ENCODE measurements at regions not wholly inside any gene's neighbourhood (a gene's known extent, or its start where the extent isn't known, plus 50 kb on each side); places are given as distances from the start of the nearest gene placed in this dataset.

- in situ Hi-C loops (cut with HindIII; ENCODE audit: extremely low pct_ligation_motif_present, low pct_unique_long_range_greater_than_20kb) (no loop called here), intact Hi-C loops (cut with micrococcal nuclease; ENCODE audit: unreplicated experiment) (no loop called here)
- DNase-seq (ENCODE audit: low spot score) (no peak), ATAC-seq (no peak), FAIRE-seq (no peak)
- H3K4me1 ChIP-seq (ENCODE audit: insufficient read depth, low read length): no peaks in the 10 kb centered on the region
- H3K79me2 ChIP-seq (ENCODE audit: insufficient read depth, low read length): no peaks in the 10 kb centered on the region
- H4K20me1 ChIP-seq (ENCODE audit: insufficient read depth, low read length): no peaks in the 10 kb centered on the region
- no peaks in the 10 kb centered on the region for H3K36me3 ChIP-seq (replicated peaks in 1 of 2; ENCODE audit: control insufficient read depth in 1 of 2, insufficient read depth in 2 of 2, low read length in 2 of 2)
- H3K27me3 ChIP-seq (ENCODE audit: control insufficient read depth in 1 of 2, insufficient read depth in 2 of 2, low read length in 2 of 2): no peaks in the 10 kb centered on the region
- no peak overlapping the region for H2AFZ ChIP-seq (ENCODE audit: low read length)
- H3K4me2 ChIP-seq (ENCODE audit: low read depth, low read length): no peak overlapping the region
- ChIA-PET CTCF (ENCODE audit: low intra/inter-chr PET ratio, low total read pairs) (no interaction called here), POLR2A (no interaction called here)
- peaks cover 96% of the 10 kb centered on the region for H3K9me3 ChIP-seq (ENCODE audit: low read length)
- no peak for TF ChIP-seq REXO4 (CRISPR knock-in tag; IDR thresholded peaks at IDR 0.05; ENCODE audit: borderline replicate concordance)
- TF ChIP-seq, protein P1, sequence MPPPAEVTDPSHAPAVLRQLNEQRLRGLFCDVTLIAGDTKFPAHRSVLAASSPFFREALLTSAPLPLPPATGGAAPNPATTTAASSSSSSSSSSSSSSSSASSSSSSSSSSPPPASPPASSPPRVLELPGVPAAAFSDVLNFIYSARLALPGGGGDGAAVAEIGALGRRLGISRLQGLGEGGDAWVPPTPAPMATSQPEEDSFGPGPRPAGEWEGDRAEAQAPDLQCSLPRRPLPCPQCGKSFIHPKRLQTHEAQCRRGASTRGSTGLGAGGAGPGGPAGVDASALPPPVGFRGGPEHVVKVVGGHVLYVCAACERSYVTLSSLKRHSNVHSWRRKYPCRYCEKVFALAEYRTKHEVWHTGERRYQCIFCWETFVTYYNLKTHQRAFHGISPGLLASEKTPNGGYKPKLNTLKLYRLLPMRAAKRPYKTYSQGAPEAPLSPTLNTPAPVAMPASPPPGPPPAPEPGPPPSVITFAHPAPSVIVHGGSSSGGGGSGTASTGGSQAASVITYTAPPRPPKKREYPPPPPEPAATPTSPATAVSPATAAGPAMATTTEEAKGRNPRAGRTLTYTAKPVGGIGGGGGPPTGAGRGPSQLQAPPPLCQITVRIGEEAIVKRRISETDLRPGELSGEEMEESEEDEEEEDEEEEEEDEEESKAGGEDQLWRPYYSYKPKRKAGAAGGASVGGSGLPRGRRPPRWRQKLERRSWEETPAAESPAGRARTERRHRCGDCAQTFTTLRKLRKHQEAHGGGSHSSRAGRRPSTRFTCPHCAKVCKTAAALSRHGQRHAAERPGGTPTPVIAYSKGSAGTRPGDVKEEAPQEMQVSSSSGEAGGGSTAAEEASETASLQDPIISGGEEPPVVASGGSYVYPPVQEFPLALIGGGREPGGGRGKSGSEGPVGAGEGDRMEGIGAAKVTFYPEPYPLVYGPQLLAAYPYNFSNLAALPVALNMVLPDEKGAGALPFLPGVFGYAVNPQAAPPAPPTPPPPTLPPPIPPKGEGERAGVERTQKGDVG (CRISPR knock-in tag; IDR thresholded peaks at IDR 0.05; ENCODE audit: borderline replicate concordance): no peak
- no peak for TF ChIP-seq GTF2F1 (IDR thresholded peaks at IDR 0.05; ENCODE audit: low read length)
- no peak for TF ChIP-seq ZNF746 (CRISPR knock-in tag; IDR thresholded peaks at IDR 0.05)
- TF ChIP-seq ZFY (CRISPR knock-in tag; IDR thresholded peaks at IDR 0.05): no peak
- no peak for TF ChIP-seq NCOR1 (IDR thresholded peaks at IDR 0.05; ENCODE audit: borderline replicate concordance, low read length)
- no peak for TF ChIP-seq GPBP1L1 (CRISPR knock-in tag; IDR thresholded peaks at IDR 0.05)
- no peak for TF ChIP-seq HOXA5 (CRISPR knock-in tag; IDR thresholded peaks at IDR 0.05)
- TF ChIP-seq ZFP41 (CRISPR knock-in tag; IDR thresholded peaks at IDR 0.05; ENCODE audit: borderline replicate concordance): no peak
- TF ChIP-seq BCLAF1 (IDR thresholded peaks at IDR 0.05): no peak
- TF ChIP-seq ZNF253 (CRISPR knock-in tag; IDR thresholded peaks at IDR 0.05; ENCODE audit: borderline replicate concordance): no peak
- TF ChIP-seq KDM2A (CRISPR knock-in tag; IDR thresholded peaks at IDR 0.05; ENCODE audit: borderline replicate concordance, low read depth): no peak
- no peak for TF ChIP-seq YEATS2 (CRISPR knock-in tag; IDR thresholded peaks at IDR 0.05; ENCODE audit: borderline replicate concordance)
- TF ChIP-seq MAFK (conservative IDR thresholded peaks at IDR 0.05 in 1 of 2, IDR thresholded peaks at IDR 0.05 in 1 of 2; ENCODE audit: low read length in 2 of 2): no peak
- no peak for TF ChIP-seq NFATC3 (CRISPR knock-in tag; IDR thresholded peaks at IDR 0.05)
- TF ChIP-seq FOXA1 (IDR thresholded peaks at IDR 0.05): no peak
- no peak for TF ChIP-seq FOXA1 (CRISPR knock-in tag; IDR thresholded peaks at IDR 0.05)
- BruUV-seq (replicated peaks): no TSS peak
- H3K9ac ChIP-seq (ENCODE audit: insufficient read depth, low read depth, low read length): no peak overlapping the region
- H3K4me3 ChIP-seq (replicated peaks in 1 of 3; ENCODE audit: insufficient read depth in 1 of 3, low read depth in 2 of 3, low read length in 3 of 3): no peak overlapping the region
- H3K27ac ChIP-seq (ENCODE audit: extremely low read length, insufficient read depth, low read length): no peak overlapping the region
- WGBS (ENCODE audit: low lambda C conversion rate): 36% methylated on average over 4 of the region's 4 CpGs
Measured at GRCh38 chr2:5067816-5068215, 624.4 kb upstream of the SOX11 start.
